ENCODE measurements at regions not wholly inside any gene's neighbourhood (a gene's known extent, or its start where the extent isn't known, plus 50 kb on each side); places are given as distances from the start of the nearest gene placed in this dataset.
"Not testable (repeated sequence)": the region's sequence is repeated elsewhere in the genome, so short reads cannot be mapped to it uniquely, and the experiment has no call there.

- no peak for DNase-seq
Measured at GRCh38 chr2:16454621-16455020, 211.0 kb downstream of the CYRIA start.

- DNase-seq, result no peak
Measured at GRCh38 chr2:16452123-16452522, 213.5 kb downstream of the CYRIA start.

- DNase-seq, result no peak
Measured at GRCh38 chr2:16446706-16447105, 218.9 kb downstream of the CYRIA start.

DNA sequence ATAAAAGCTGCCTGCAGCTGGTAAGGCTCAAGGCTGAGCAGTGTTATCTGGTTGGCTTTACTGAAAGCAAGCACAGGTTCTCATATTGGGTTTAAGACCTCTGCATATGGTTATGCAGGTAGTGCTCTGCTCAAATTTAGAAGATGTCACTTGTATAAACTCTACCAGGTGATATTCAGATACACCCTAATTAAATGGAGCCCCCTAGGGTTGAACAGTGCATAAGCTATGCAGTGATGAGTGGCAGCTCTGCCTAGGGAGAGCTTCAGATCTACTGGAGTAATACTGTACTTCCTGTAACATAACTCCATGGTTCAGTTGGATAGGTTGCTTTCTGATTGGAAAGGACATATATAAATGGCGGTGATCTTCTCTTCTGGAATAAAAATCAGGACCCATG lies 222.7 kb downstream of the CYRIA start:
- no peak for DNase-seq

GRCh38 chr2:16441431-16441830 lies 224.2 kb downstream of the CYRIA start:
- no peak for DNase-seq

DNA sequence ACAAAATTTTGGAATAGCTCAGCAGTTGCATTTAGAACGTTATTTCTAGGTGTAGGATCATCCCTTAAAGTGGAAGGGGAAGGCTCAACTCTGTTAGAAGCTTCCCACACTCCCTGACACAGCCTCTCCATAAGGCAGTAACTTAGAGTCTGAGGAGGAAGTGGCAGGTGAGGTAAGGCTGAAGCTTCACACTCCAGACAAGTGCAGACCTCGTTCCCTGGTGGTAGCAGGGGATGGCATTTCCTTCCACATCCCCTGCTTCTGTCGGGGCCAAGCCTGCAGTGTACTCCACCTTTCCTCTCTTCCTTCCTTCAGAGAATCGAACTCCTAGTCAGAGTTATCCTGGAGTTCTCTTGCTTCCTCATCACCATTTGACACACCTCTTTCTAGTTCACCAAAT lies 224.7 kb downstream of the CYRIA start:
- no peak for DNase-seq

- DNase-seq, result no peak
Measured at GRCh38 chr2:16438613-16439321, 226.9 kb downstream of the CYRIA start.

- DNase-seq, result no peak
Measured at GRCh38 chr2:16437189-16437588, 228.4 kb downstream of the CYRIA start.

DNA sequence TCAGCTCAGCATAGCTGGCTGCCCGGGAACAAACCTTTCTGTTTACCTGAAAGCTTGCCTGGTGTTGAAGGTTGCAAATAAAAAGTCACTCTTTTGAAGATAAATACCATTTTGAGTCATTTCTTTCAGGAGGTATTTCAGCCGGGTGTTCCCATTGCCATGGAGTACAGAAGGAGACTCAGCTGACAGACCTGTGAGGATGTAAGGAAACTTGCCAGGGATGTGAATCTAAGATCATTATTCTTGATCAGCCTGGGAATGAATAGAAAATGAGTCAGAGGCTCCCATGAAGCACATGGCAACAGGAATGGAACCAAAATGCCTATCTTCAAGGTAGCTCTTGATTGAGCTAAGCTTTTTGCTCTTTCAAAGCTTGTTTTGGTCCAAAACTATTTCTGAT lies 231.2 kb downstream of the CYRIA start:
- DNase-seq, result no peak

GRCh38 chr2:16430846-16431245 lies 234.8 kb downstream of the CYRIA start:
- no peak for DNase-seq

DNA sequence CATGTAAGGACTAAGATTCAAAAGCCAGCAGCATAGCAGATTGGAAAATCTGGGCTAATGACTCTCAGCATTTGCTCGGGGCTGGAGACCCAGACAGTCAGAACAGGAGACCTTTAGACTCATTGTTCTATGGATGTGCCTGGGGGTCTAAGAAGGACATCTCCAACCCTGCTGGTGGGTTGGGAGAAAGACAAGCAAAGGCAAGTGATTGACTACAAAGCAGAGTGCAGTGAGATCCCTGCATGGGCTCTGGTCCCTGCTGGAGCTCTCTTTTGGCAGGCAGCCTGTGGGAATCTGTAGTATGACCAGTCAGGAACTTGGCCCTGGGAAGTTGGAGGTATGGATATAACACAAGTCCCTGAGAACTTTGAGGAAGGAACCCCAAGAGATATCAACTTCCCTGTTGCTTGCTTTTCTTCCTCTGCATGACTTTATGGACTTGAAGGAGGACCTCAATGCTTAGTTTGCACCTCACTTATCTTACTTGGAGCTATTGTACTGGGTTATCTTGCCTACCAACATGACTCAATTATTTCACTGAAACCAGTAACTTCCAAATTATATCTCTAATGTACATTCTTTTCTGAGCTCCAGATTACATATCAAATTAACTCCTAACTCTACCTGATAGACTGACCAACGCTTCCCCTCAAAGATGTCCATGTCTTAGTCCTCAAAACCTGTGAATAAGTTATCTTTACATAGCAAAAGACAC lies 236.0 kb downstream of the CYRIA start:
- DNase-seq, result no peak

GRCh38 chr2:16429002-16429401 lies 236.6 kb downstream of the CYRIA start:
- no peak for DNase-seq

- no peak for DNase-seq
Measured at GRCh38 chr2:16425462-16426336, 239.9 kb downstream of the CYRIA start.

- no peak for DNase-seq
Measured at GRCh38 chr2:16420421-16420820, 245.2 kb downstream of the CYRIA start.

DNA sequence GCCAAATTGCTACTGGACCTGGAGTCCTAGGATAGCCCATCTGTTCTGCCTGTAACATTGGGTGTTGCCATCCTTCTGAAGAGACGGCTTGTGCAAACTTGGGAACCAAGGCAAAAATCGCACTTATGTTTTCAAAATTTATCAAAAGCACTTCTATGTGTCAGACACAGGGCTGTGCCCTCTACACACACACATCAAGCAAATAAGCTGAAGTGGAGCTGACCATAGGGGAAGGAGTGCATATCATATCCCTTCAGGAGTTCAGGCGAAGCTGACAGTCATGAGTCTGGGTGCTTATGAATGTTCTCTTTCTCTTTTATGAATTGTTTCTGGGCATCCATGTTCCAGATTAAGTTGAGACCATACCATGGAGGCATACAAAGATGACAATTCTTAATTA lies 247.9 kb downstream of the CYRIA start:
- DNase-seq, result no peak

DNA sequence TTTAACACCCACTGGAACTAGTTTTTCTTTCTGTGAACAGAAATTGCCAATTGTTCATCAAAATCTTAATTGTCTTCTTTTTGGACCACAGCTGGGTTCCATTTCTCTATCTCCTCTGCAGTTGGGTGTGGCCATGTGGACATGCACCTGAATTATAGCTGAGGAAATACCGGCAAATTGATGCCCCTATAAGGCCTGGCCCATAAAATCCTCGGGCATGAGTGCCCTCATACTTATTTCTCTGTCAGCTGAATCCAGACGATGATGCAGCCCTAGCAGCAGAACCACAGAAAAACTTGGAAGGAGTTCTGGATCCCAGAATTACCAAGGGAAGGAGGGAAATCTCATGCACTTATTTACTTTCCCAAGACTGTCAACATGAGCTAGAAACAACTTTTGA lies 249.0 kb downstream of the CYRIA start:
- DNase-seq, result no peak

DNA sequence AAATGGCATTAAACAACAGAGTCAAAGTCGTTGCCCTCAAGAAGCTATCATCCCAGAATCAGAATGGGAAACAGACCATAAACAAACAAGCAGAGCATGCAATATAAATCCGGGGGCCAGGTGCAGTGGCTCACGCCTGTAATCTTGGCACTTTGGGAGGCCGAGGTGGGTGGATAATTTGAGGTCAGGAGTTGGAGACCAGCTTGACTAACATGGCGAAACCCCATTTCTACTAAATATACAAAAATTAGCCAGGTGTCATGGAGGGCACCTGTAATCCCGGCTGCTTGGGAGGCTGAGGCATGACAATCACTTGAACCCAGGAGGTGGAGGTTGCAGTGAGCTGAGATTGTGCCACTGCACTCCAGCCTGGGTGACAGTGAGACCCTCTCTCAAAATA lies 249.8 kb downstream of the CYRIA start:
- not testable (repeated sequence) for DNase-seq

- DNase-seq, result no peak
Measured at GRCh38 chr2:16413947-16414346, 251.7 kb downstream of the CYRIA start.

GRCh38 chr2:16413285-16413684 lies 252.3 kb downstream of the CYRIA start:
- no peak for DNase-seq

DNA sequence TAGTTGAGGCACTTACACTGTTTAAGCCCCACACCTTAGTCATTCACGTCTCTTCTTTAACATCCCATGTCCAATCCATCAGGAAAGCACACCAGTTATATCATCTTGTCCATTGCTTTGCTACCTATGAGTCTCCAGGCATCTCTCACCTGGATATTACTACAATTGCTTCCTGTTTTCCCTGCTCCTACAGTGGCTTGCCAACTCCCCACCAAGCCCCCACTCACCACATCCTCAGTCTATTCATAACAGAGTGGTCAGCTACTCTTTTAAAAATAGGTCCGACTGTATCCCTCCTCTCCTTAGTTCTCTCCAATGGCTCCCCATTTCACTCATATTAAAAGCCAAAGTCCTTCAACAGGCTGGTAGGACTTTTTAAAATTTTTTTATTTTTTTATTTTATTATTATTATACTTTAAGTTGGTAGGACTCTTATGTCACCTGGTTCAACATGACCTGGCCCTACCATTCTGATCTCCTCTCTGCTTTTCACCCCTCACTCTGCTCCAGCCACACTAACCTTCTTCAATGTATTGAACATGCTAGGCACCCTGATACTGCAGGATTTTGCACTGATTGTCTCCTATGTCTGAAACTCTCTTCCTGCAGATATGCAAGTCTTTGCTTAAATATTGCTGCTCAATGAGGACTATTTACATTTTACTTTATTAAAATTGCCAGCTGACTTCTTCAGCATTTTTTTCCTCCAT lies 253.2 kb downstream of the CYRIA start:
- no peak for DNase-seq

GRCh38 chr2:16411788-16412187 lies 253.8 kb downstream of the CYRIA start:
- no peak for DNase-seq

DNA sequence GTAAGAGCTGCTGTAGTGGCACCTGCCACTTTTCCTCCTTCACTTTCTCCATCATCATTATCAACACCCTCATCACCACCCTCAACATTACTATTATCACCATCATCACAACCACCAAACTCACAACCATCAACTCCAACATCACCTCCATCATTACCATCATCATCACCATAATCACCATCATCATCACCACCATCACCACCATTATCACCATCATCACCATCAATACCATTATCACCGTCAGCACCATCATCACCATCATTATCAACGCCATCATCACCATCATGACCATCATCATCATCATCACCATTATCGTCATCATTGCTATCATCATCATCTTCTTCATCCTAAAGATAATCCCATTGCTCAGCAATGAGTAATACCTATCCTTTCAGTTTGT lies 255.8 kb downstream of the CYRIA start:
- DNase-seq, result no peak

- no peak for DNase-seq
Measured at GRCh38 chr2:16409006-16409390, 256.6 kb downstream of the CYRIA start.

Measured in cerebellar nuclear complex (tissue), 1 donor.